ENCODE measurements at regions not wholly inside any gene's neighbourhood (a gene's known extent, or its start where the extent isn't known, plus 50 kb on each side); places are given as distances from the start of the nearest gene placed in this dataset.

- TF ChIP-seq CTCF (IDR thresholded peaks at IDR 0.05; ENCODE audit: low read depth, low read length) (no peak), MYC (IDR thresholded peaks at IDR 0.05; ENCODE audit: low read depth, low read length) (no peak), POLR2A (IDR thresholded peaks at IDR 0.05; ENCODE audit: extremely low read depth, insufficient read length) (no peak)
These were observed 52.2 kb upstream of the SORCS2 start for GRCh38 chr4:7140062-7140691.

Measured in NB4 (cell line).